A549 (cell line): ENCODE measurements at regions not wholly inside any gene's neighbourhood (a gene's known extent, or its start where the extent isn't known, plus 50 kb on each side); places are given as distances from the start of the nearest gene placed in this dataset.

Experiments used
- FOSL2 ChIP-seq, 2 experiments: fragments of 450-650 bp in 1 of 2; fragments of >200 bp in 1 of 2; sonication (Bioruptor Twin) in 1 of 2; formaldehyde crosslinking; IDR thresholded peaks; 2 replicates each; pipeline versions ENCODE4 v1.5.0 to v1.6.1; 2016 to 2020; ENCODE audit warnings: mild to moderate bottlenecking in 1 of 2, moderate library complexity in 1 of 2
- HEYL ChIP-seq: fragments of 250-450 bp; sonication (Bioruptor Pico); IDR thresholded peaks from 2 replicates; pipeline ENCODE4 v1.8.0; 2021; ENCODE audit warnings: mild to moderate bottlenecking, moderate library complexity
- KDM1A ChIP-seq: fragments of 200-600 bp; sonication (generic); IDR thresholded peaks from 2 replicates; pipeline ENCODE4 v1.6.1; 2016; ENCODE audit warnings: low read depth, mild to moderate bottlenecking
- RNF2 ChIP-seq: fragments of 200-600 bp; sonication (generic); IDR thresholded peaks from 2 replicates; pipeline ENCODE4 v1.6.1; 2016; ENCODE audit warnings: low read depth, mild to moderate bottlenecking, antibody characterized with exemption, moderate library complexity, borderline replicate concordance
- SMC3 ChIP-seq: fragments of >200 bp; sonication (Bioruptor Twin); formaldehyde crosslinking; IDR thresholded peaks from 3 replicates; pipeline ENCODE4 v1.6.1; 2018; ENCODE audit warnings: inconsistent platforms
- ZFP36 ChIP-seq: fragments of 450-650 bp; IDR thresholded peaks from 2 replicates; pipeline ENCODE4 v1.6.1; 2014; ENCODE audit warnings: borderline replicate concordance; ENCODE audit not compliant: partially characterized antibody
- TF ChIP-seq, protein P1 (sequence below): fragments of >200 bp; sonication (Bioruptor Twin); formaldehyde crosslinking; IDR thresholded peaks from 3 replicates; pipeline ENCODE4 v1.5.1; 2016
- TF ChIP-seq, protein P2 (sequence below): fragments of 450-650 bp; IDR thresholded peaks from 2 replicates; pipeline ENCODE4 v1.6.1; 2014; ENCODE audit warnings: antibody characterized with exemption

DNA sequence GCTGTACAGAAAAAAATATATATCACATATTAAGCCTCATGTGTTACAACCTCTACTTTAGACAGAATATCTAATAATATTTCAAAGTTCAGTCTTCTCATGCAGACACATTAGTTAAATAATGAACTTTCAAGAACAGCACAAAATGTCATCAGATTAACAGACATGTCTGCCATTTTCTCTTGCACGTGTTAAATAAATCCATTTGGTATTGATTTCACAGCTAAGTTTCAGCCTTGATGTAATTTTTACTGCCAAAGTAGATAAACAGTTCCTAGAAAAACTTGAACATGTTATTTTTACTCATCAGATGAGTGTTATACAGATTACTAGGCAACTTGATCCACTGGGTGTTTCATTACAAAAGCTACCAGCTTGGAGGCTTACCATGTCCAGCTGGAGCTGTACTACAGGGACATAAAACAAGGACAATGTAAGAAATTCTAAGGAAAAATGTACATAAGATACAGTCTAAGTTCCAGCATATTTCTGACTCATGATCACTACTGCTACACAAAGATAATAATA, 290.7 kb upstream of the DDX18 start:
- TF ChIP-seq, protein P1, sequence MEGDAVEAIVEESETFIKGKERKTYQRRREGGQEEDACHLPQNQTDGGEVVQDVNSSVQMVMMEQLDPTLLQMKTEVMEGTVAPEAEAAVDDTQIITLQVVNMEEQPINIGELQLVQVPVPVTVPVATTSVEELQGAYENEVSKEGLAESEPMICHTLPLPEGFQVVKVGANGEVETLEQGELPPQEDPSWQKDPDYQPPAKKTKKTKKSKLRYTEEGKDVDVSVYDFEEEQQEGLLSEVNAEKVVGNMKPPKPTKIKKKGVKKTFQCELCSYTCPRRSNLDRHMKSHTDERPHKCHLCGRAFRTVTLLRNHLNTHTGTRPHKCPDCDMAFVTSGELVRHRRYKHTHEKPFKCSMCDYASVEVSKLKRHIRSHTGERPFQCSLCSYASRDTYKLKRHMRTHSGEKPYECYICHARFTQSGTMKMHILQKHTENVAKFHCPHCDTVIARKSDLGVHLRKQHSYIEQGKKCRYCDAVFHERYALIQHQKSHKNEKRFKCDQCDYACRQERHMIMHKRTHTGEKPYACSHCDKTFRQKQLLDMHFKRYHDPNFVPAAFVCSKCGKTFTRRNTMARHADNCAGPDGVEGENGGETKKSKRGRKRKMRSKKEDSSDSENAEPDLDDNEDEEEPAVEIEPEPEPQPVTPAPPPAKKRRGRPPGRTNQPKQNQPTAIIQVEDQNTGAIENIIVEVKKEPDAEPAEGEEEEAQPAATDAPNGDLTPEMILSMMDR, result no peak
- TF ChIP-seq FOSL2 (IDR thresholded peaks at IDR 0.05) (no peak), FOSL2 (CRISPR knock-in tag; IDR thresholded peaks at IDR 0.05) (no peak), KDM1A (no peak), RNF2 (no peak), ZFP36 (no peak), HEYL (CRISPR knock-in tag) (no peak), SMC3 (no peak)
- TF ChIP-seq, protein P2, sequence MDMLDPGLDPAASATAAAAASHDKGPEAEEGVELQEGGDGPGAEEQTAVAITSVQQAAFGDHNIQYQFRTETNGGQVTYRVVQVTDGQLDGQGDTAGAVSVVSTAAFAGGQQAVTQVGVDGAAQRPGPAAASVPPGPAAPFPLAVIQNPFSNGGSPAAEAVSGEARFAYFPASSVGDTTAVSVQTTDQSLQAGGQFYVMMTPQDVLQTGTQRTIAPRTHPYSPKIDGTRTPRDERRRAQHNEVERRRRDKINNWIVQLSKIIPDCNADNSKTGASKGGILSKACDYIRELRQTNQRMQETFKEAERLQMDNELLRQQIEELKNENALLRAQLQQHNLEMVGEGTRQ, result no peak
